Thyroid gland (tissue), 4 donors: ENCODE measurements at regions not wholly inside any gene's neighbourhood (a gene's known extent, or its start where the extent isn't known, plus 50 kb on each side); places are given as distances from the start of the nearest gene placed in this dataset.

Source experiments
- POLR2A ChIP-seq, 2 donors: fragments of 450-650 bp; IDR thresholded peaks; one replicate each; pipeline ENCODE4 v1.6.1; 2017; ENCODE audit warnings: antibody characterized with exemption in 2 of 2, mild to moderate bottlenecking in 2 of 2, moderate library complexity in 1 of 2
- TF ChIP-seq, protein P1 (sequence below), 6 experiments: fragments of 200-600 bp in 3 of 6; fragments of 450-650 bp in 3 of 6; sonication (generic) in 3 of 6; IDR thresholded peaks; one replicate each; pipeline ENCODE4 v1.5.1; 2016 to 2019; ENCODE audit warnings: antibody characterized with exemption in 6 of 6, mild to moderate bottlenecking in 2 of 6, inconsistent platforms in 1 of 6, moderate library complexity in 1 of 6

DNA sequence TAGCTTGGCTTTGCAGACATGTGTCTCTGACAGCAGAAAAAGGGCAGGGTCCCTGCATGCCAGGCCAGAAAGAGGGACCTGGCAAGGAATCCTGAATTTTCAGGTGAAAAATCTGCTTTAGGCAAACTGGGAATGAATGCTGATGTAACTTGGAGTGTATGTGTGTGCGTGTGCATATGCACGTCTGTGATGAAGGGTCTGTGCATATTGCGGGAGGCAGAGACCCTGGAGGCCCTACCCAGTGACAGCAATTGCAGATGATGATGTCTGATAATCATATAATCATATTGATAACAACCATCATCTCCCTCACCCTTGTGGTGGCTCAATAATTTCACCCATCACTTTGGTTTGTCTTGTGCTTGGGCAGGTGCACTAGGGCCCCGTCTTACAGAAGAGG is 80.7 kb upstream of the SDK2 start:
- TF ChIP-seq, protein P1, sequence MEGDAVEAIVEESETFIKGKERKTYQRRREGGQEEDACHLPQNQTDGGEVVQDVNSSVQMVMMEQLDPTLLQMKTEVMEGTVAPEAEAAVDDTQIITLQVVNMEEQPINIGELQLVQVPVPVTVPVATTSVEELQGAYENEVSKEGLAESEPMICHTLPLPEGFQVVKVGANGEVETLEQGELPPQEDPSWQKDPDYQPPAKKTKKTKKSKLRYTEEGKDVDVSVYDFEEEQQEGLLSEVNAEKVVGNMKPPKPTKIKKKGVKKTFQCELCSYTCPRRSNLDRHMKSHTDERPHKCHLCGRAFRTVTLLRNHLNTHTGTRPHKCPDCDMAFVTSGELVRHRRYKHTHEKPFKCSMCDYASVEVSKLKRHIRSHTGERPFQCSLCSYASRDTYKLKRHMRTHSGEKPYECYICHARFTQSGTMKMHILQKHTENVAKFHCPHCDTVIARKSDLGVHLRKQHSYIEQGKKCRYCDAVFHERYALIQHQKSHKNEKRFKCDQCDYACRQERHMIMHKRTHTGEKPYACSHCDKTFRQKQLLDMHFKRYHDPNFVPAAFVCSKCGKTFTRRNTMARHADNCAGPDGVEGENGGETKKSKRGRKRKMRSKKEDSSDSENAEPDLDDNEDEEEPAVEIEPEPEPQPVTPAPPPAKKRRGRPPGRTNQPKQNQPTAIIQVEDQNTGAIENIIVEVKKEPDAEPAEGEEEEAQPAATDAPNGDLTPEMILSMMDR (IDR thresholded peaks at IDR 0.05) = no peak
- no peak for TF ChIP-seq POLR2A (IDR thresholded peaks at IDR 0.05)
